HG02571 (cell line): ENCODE measurements at regions not wholly inside any gene's neighbourhood (a gene's known extent, or its start where the extent isn't known, plus 50 kb on each side); places are given as distances from the start of the nearest gene placed in this dataset.

Source experiments
- ATAC-seq: cut with Tn5 transposase; IDR thresholded peaks from one replicate; pipeline ENCODE4 v1.9.1; 2021; ENCODE audit warnings: mild to moderate bottlenecking, moderate library complexity; ENCODE audit not compliant: unreplicated experiment

GRCh38 chr2:38174131-38174530 is 98.2 kb upstream of the CYP1B1 start:
- no peak for ATAC-seq

DNA sequence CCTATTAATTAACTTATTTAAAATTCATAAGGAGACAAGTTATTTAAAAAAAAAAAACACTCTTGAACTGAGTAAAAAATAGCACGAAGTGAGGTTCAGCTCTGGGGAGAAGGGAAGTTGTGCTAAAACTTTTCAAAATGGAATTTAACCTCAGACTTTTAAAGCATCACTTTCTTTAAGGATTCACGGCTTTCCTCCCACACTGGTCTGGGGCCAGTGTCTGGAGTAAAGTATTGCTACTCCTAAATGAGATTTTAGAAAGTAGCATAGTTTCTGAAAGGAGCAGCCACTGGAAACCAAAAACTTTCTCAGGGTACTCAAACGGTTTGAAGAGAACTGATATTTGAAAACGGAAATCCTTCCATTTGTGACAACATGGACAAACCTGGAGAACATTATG is 97.7 kb upstream of the CYP1B1 start:
- no peak for ATAC-seq

GRCh38 chr2:38171208-38171855 is 95.4 kb upstream of the CYP1B1 start:
- no peak for ATAC-seq

DNA sequence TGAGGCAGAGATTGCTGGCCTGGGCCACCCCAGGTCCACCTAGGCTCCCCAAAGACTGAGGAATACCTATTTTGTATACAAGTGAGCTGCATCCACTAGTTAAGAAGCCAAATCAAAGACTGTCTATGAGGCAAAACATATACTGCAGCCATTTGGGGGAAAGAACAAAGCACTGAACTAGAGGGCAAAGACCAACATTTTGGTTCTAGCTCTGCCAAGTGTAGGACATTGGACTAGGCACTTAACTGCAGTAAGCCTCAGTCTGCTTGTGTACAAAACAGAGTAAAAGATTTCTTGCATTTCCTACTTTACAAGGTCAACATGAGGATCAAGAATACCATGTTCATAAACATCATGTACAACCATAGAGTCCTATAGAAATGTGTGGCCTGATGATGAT is 94.8 kb upstream of the CYP1B1 start:
- no peak for ATAC-seq

DNA sequence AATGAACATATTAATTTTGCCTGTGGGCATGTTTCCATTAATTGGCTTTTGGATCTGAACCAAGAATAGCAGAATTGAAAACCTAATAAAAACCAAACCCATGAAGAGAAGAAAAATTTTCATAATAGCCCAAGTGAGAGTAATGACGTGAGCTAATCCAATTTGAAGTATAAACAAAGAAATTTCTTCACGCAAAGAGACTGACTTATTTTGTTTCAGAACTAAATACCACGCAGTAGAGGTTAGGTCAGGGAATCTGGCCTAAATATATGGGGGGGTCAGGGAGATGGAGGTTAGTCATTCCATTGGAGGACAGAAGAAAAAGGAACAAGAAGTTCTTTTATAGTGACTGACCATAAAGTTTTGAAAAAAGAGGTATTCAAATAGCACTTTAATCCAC is 94.1 kb upstream of the CYP1B1 start:
- no peak for ATAC-seq

GRCh38 chr2:38168710-38169480 is 92.9 kb upstream of the CYP1B1 start:
- no peak for ATAC-seq

GRCh38 chr2:38167968-38168350 is 92.0 kb upstream of the CYP1B1 start:
- no peak for ATAC-seq

DNA sequence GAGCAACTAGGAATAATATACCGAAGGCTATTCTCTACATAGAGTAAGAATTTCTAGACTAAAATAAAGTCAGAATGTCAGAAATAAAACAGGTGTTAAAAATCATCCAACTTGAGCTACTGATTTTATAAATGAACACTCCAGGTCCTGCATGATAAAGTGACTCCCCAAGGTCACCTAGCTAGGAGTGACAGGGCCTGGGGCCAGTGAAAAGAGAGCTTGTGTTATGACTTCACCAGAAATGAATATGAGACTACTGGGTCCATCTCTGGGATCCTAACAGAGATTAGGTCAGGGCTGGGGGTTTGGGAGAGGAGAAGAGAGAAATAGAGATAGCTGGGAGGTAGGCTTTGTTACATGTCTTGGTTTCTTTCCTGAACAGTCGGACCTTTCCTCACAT is 89.7 kb upstream of the CYP1B1 start:
- no peak for ATAC-seq

DNA sequence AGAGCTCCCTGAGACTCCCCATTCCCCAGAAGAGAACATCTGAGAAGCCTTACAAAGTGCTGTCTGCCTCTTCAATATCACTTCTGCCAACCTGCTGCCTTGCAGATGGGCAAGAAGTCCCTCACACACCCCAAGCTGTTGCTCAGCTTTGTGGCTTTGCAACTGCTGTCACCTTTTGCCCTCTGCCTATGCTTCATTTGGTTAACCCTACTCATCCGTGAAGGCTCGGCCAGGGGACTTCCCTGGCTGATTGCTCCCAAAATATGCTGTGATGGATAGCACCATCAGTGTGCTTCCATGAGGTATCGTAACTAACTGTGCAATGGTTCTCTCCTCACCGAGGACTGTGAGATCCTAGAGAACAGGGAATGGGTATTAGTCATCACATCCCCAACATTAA is 88.9 kb upstream of the CYP1B1 start:
- no peak for ATAC-seq

DNA sequence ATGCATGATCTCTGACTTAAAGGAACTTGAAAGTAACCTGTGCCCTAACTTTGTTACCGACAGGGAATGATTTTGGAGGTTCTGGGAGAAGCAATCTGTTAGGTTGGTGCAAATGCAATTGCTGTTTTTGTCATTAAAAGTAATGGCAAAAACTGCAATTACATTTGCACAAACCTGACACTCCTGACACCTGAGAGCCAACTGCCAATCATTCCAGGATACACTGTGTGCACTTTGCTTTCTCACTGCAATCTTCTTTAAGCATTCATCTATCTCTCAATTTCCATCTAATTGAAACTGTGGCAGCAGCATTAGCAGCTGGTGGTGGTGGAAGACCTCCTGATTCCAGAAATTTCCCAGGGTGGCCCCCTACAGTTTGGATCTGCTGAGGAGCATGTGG is 87.6 kb upstream of the CYP1B1 start:
- no peak for ATAC-seq

DNA sequence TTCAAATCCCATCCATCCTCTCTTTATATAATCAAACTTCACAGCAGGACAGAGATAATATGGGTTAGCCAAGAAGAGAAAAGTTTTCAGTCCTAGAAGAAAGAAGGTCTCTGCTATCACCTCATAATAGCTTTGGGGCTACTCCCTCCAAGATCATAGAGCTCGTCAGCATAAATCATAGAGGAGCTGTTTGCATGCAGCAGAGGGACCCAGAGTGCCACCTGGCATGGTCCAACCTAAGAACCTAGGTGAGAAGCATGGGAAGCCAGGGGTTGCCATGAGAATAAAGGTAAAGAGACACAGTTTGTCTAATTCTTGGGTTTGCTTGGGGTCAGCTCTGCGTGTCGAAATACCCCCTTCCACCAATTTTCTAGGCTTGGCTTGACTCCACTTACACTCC is 87.1 kb upstream of the CYP1B1 start:
- no peak for ATAC-seq

- no peak for ATAC-seq
Observed at GRCh38 chr2:38160516-38160915, 84.6 kb upstream of the CYP1B1 start.

- no peak for ATAC-seq
Observed at GRCh38 chr2:38159597-38159996, 83.6 kb upstream of the CYP1B1 start.

DNA sequence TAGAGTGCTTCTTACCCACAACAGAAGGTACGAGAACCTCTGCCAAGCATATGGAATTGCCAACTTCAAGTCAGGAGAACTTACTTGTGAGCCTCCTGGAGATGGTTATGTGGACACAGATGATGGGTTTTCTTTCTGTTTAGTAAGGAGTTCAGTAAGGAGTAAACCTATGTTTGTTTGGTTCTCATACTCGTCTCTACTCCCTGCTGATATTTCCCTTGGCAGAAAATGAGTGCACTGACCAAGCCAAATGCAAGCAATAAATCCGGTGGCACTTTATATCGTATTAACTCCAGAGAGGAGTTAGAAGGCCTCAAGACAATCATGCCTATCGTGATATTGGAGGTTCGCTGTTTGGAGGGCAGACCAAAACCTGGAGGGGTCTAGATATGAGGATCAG is 83.2 kb upstream of the CYP1B1 start:
- ATAC-seq = no peak

DNA sequence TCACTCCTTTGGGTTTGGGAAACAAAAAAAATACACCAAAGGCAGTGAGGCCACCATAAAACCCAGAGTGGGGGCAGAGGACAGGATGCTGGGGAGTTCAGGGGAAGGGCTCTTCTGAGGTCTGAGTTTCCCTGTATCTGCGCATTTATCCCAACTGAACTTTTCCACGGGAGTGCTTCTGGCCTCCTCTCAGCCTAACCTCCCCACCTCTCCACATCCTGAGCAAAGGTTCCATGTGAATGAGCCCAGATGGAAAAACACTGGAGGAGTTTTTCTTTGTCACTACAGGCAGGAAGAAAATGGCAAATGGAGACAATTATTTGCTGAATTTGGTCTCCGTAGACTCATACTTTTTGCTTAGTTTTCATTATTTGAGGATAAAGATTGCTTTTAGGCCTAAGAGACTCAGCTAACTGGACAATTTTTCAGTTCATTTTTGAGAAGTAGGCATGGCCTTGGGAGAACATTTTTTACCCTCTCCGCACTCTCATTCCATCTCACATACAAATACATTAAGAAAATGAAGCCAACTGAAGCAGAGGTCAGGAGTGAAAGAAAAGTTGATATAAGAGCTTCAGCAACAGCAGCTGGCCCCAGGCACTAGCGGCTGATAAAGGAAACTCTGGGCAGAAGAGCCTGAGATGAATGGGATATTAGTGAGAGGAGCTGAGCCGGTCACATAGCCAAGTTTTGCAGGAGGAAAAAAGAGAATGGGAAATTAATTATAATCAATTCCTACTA is 82.6 kb upstream of the CYP1B1 start:
- ATAC-seq = no peak

DNA sequence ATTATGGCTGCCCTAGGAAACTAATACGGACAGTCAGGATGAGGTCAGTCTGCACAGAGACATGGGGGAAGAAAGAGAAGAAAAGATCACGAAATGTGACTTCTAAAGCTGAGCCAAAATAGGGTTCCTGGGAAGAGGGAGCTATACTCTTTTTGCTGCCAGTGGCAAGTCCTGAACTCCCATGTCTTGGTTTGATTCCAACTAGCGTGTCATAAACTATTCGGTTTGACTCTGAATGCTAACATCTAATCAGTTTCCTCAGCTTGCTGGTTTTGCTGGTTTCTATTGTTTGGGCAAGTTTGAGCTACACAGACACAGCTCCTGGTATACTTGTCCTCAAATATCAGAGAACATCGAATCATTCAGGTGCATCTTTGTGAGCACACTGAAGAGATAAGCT is 80.5 kb upstream of the CYP1B1 start:
- ATAC-seq = no peak

DNA sequence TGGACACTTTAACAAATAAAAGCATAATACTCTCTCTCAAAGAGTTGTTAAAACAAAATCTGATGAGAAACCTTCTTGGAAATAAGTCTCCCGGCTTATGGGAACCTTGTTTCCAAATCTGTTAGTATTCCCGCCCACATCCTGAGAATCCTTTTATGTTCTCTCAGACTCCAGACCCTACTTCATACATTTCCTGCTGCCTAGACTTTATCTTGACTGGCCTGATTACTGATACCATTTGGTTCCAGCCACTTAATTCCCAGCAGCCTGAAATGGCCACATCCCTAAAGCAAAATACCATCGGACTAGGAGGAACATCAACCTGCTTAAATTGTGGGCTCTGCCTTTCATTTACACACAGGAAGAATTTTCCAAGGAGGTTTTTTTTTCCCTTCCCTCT is 79.1 kb upstream of the CYP1B1 start:
- ATAC-seq = no peak

DNA sequence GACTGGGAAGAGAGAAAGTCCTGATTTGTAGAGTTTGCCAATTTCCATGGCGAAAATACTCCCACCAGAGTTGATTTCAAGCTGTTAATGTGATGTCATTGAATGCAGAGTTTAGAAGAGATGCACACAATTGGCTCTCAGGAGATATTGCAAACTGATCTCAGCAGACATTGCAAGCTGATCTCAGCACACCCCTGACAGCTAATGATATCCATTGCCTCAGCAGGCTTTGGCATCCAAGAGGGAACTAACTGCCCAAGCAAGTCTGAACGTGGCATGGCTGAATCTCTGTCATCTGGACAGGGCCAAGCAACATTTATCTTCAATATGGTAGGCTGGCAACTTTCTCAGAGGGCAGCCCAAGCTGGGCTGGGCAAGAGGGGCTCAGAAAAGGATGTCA is 78.4 kb upstream of the CYP1B1 start:
- no peak for ATAC-seq

DNA sequence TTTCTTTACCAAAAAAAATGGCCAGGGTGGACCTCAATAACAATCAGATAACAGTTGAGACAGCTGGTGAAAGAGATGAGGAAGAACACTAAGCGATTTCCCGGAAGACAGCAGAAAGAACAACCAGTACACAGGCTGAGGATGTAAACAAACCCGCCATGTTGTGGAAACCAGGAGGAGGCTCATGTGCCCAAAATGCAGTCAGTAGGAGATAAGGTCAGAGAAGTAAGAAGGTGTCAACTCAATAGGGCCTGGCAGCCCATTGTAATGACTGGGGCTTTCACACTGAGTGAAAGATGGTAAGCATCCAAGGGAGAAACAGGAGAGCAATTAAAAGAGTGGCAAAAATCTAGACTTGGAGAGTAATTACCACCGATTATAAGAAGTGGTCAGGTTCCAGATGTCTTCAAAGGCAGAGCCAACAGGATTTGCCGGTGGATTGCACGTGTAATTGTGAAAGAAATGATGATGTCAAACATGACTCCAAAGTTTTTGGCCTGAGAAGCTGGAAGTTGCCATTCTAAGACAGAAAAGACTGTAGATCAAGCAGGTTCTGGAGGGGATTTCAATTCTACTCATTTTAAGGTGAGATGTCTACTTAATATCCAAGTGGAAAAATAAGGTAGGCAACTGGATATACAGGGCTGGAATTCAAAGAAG is 77.7 kb upstream of the CYP1B1 start:
- no peak for ATAC-seq

DNA sequence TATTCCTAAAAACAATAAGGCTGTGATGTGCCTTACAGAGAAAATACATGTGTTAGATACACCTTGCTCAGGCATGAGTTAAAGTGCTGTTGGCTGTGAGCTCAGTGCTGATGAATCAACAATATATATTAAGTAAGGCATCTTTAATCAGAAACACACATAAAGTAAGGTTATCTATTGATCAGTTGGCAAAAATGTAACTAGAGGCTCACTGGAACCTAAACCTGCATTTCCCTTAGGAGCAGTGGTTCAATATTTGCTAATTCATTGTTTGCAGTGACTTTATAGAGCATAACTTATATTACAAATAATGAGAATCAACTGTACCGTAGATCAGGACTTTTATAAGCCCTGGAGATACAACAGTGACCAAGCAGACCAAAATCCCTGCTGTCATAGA is 77.0 kb upstream of the CYP1B1 start:
- ATAC-seq = no peak

DNA sequence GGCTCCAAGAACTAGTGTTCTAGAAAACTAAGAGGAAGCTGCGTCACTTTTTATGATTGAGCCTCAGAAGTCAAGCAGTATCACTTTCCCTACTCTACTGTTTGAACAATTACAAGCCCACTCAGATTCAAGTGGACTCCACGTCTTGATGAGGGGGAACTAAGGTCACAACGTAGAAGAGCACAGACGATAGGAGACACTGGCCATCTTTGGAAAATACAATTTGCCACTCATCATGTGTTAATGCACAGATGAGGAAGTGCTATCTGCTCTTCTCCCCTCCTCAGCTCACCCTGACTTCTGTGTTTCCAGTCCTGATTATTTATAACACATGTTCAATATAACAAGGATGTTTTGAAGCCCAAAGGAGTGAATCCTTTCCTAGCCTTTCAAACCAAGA is 76.1 kb upstream of the CYP1B1 start:
- no peak for ATAC-seq

GRCh38 chr2:38149531-38149930 is 73.6 kb upstream of the CYP1B1 start:
- no peak for ATAC-seq
